GM19351 (cell line): ENCODE measurements at regions not wholly inside any gene's neighbourhood (a gene's known extent, or its start where the extent isn't known, plus 50 kb on each side); places are given as distances from the start of the nearest gene placed in this dataset.
"Not testable (repeated sequence)": the region's sequence is repeated elsewhere in the genome, so short reads cannot be mapped to it uniquely, and the experiment has no call there.

Source experiments
- ATAC-seq: cut with Tn5 transposase; IDR thresholded peaks from one replicate; pipeline ENCODE4 v1.9.1; 2021; ENCODE audit warnings: mild to moderate bottlenecking, moderate library complexity; ENCODE audit not compliant: unreplicated experiment

- no peak for ATAC-seq
These were observed 1603.1 kb downstream of the C4orf33 start for GRCh38 chr4:130699004-130699403.

DNA sequence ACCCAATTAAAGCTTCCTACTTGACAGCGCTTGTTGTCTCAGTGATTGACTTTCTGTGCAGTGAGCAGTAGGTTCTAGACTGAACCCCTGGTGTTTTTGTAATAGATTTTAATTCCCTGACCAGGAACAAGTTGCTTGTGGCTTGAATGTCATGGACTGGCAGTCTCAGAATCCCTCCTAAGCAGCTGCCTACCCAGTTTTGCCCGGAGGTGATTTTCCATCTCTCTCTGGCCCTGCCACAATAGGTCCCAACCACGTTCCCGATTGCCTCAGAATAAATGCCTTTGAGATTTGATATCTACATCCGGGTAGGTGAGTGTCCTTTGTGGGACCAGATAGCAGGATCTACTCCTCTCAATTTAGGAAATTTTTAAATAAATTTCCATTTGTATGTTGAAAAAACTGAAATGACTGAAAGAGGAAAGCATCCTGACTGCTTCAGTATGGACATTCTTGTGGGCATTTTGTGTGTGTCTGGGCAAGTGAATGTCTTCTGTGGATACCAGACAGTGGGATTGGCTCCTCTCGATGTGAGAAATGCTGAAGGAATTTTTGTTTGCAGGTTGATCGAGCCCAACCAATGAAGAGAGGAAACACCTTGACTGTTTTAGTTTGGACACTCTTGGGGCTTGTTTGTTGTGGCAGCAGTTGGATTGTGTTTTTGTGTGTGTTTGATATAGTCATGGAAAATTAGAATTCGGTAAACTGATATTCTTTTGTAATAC, 1607.4 kb downstream of the C4orf33 start:
- no peak for ATAC-seq

DNA sequence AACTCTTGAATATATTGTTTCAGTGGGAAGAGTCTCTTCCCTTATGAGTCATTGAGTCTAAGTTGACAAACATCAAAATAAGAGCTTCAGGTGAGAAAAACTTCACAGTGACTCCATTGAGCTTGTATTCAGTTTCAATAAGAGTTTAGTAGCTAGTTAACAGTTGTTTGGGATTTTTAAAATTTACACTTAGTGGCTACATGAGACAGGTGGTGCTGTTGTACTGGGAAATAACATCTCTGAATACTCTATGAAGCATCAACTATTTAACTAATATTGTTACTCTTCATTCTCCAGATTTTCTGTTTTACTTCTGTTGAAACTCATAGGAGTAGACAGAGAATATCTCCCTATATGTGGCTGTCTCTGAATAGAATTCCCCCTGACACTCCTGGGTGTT, 1609.1 kb downstream of the C4orf33 start:
- no peak for ATAC-seq

DNA sequence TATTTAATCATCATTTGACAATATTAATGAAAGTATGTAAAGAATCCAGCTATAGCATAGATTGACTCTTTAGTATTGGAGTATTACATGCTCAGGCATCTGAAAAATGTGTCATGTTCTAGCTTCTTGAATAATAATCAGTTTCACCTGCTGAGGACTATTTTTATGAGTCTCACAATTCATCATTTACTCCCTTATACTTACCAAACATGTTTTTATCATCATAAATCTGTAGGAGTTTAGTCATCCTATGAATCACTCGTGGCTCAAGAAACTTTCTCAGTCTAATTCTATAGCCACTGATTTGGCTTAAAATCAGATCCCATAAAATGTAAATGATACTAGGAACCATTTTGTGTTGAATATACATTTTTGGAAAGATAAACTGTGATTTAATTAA, 1616.1 kb downstream of the C4orf33 start:
- no peak for ATAC-seq

GRCh38 chr4:130714006-130714405, 1618.1 kb downstream of the C4orf33 start:
- ATAC-seq = no peak

GRCh38 chr4:130722361-130722760, 1626.4 kb downstream of the C4orf33 start:
- no peak for ATAC-seq

- ATAC-seq = no peak
These were observed 1640.7 kb downstream of the C4orf33 start for GRCh38 chr4:130736436-130737185.

DNA sequence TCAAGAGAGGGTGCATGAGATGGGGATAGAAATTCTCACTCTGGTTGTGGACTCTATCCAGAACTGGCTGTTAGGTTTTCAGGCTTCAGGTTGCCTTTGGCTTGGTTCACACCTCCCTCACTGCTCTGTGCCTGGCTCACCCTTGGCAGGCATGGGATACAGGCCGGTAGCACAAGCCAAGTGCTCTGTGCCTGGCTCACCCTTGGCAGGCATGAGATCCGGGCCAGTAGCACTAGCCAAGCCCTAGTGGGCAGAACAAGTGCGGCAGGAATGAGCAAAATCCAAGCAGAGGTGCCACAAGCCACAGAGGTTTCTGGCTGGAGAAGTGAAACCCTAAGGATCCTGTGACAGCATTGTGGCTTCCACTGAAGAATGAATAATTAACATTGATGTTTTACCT, 1642.3 kb downstream of the C4orf33 start:
- no peak for ATAC-seq

DNA sequence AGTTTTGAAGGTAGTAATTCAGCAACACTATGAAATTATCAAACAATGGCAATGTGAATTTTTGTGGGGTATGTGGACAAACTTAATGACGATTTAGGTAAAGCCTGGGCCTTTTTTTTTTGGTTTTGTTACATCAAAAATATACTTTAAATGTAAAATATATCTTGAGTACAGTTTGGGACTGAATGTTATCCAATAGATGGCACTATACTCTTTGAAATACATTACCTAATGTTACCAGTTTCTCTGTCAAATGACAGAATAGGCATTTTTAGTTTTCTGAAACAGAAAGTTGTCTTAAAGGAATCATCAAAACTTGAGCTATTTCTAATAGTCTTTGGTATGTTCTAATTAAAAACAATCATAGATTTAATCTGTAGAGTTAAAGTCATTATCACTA, 1651.9 kb downstream of the C4orf33 start:
- peak; percentile 44 for ATAC-seq

DNA sequence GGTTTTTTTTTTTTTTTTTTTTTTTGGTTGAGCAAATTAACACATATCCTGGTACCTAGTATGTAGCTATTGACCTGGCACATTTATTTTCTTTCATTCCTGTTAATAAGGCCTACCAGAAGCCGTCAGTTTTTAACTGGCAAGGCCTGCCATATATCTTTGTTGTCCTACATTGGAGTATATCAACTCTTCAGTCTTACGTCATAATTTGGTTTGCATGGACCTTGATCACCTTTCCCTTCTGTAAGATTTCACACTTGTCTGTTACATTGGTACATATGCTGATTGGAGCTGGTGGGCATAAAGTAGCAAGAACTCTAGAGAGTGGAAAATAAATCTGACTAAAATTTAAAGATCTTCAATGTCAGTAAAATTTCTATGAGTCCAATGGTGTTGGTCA, 1658.0 kb downstream of the C4orf33 start:
- ATAC-seq = no peak

DNA sequence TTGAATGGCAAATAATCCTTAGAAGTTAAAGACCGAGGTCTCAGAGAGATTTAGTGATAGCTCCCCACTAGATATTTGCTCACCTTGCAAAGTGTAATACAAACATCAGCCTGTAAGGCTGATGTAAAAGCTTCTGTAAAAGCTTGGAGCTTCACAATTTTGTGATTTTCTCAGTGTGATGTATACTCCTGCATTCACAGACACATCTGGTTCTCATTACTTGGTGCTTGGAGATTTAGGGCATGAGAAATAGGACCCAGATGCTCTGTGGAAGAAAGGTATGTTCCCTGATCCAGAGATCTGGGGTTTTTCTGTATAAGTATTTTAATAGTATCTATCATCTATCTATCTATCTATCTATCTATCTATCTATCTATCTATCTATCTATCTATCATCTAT, 1664.3 kb downstream of the C4orf33 start:
- ATAC-seq = no peak

- ATAC-seq = not testable (repeated sequence)
These were observed 1671.4 kb downstream of the C4orf33 start for GRCh38 chr4:130767384-130767783.

GRCh38 chr4:130772966-130773365, 1677.0 kb downstream of the C4orf33 start:
- ATAC-seq = not testable (repeated sequence)

DNA sequence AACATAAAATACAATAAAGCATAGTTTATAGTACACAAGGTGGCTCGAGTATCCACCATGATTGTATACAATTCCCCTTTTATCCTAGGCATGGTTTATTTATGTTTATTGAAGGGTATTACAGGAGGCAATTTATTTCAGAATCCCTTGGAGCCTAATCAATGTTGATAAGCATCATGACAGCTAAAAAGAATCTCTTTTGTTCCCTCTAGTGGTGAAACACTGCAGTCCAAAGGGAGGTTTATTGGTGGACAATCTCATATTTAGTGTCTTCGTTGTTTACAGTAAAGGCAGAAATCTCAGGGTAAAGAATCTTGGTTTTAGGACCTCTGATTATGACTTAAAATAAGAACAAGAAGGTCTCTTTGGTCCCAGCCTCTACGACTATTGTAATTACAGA, 1712.5 kb downstream of the C4orf33 start:
- no peak for ATAC-seq

- ATAC-seq = no peak
These were observed 1716.3 kb downstream of the C4orf33 start for GRCh38 chr4:130812117-130812765.

DNA sequence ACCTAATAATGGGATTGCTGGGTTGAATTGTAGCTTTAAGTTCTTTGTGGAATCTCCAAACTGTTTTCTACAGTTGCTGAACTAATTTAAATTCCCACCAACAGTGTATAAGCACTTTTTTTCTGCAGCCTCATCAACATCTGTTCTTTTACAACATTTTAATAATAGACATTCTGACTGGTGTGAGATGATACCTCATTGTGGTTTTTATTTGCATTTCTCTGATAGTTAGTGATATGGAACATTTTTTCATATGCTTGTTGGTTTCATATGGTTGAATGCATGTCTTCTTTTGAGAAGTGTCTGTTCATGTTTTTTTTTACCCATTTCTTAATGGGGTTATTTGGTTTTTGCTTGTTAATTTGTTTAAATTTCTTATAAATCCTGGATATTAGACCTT, 1718.9 kb downstream of the C4orf33 start:
- ATAC-seq = no peak

DNA sequence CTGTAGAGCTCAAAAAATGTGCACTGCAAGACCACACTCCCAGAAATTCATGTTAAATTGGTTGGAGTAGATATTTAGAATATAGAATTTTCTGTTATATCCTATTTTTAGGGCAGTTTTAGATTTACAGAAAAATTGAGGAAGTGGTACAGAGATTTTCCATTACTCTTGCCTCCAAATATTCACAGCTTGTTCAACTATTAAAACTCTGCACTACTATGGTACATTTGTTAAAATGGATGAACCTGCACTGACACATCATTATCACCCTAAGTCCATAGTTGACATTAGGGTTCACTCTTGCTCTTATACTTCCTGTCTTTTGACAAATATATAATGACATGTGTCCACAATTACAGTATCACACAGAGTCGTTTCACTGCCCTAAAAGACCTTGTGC, 1724.5 kb downstream of the C4orf33 start:
- no peak for ATAC-seq

DNA sequence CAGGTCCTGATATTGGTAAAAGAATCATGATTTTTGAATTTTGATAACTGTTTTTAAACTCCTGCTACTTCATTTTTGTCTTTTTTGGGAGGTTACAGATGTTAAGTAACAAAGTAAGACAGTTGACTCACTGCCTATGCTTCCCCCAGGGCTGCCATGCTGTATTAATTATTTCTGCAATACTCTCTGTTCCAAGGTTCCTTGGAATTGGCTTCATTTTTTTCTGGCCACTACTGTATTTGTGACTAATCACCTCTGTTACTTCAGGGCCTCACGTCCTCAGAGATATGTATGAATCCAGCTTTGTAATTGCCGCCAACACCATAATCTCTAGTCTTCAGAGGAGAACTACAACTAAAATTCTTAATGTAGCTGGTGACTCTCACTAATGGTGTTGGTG, 1729.3 kb downstream of the C4orf33 start:
- ATAC-seq = no peak

- no peak for ATAC-seq
These were observed 1754.1 kb downstream of the C4orf33 start for GRCh38 chr4:130850019-130850524.

DNA sequence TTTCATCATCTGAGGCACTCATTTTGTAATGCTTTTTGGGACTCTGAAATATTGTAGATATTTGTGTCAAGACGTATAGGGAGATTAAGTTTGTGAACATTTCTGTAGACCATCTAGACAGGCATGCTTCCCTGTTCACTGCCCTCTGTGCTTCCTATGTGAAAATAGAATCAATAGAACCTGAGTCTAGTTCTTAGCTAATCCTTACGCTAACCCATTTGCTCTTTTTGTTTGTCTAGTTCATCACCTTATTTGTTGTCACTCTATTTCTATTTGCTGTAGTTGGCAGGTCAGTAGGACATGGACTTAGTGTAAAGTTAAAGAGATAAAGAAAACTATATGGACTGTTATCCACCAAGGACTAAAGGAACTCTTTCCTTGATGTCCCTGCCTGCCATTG, 1755.2 kb downstream of the C4orf33 start:
- ATAC-seq = no peak

GRCh38 chr4:130851932-130852331, 1756.0 kb downstream of the C4orf33 start:
- ATAC-seq = no peak

- ATAC-seq = no peak
These were observed 1759.6 kb downstream of the C4orf33 start for GRCh38 chr4:130855533-130855932.
